Endodermal cell (in vitro differentiated cells): ENCODE measurements at regions not wholly inside any gene's neighbourhood (a gene's known extent, or its start where the extent isn't known, plus 50 kb on each side); places are given as distances from the start of the nearest gene placed in this dataset.

Experiments
- DNase-seq: peaks from one replicate; pipeline ENCODE4 v3.0.0-alpha.2; 2017
- H3K27ac ChIP-seq: 2 replicates; pipeline ENCODE4 v1.5.1; 2013; ENCODE audit warnings: mild to moderate bottlenecking, low read depth, low read length, moderate library complexity
- H3K27me3 ChIP-seq: 2 replicates; pipeline ENCODE4 v1.6.1; 2013; ENCODE audit warnings: mild to moderate bottlenecking, low read length, moderate library complexity; ENCODE audit not compliant: insufficient read depth, control insufficient read depth, poor library complexity, severe bottlenecking
- H3K36me3 ChIP-seq: 2 replicates; pipeline ENCODE4 v1.7.0; 2013; ENCODE audit warnings: mild to moderate bottlenecking, low read length, moderate library complexity; ENCODE audit not compliant: control insufficient read depth, insufficient read depth
- H3K4me1 ChIP-seq: one replicate; pipeline ENCODE4 v1.7.0; 2013; ENCODE audit warnings: low read length; ENCODE audit not compliant: control insufficient read depth, insufficient read depth
- H3K4me3 ChIP-seq: 2 replicates; pipeline ENCODE4 v1.5.1; 2013; ENCODE audit warnings: mild to moderate bottlenecking, low read length, moderate library complexity
- H3K9ac ChIP-seq: 2 replicates; pipeline ENCODE4 v1.6.1; 2013; ENCODE audit warnings: mild to moderate bottlenecking, low read length, moderate library complexity; ENCODE audit not compliant: poor library complexity, severe bottlenecking; ENCODE audit errors: extremely low read depth
- H3K9me3 ChIP-seq: 2 replicates; pipeline ENCODE4 v1.6.1; 2013; ENCODE audit warnings: mild to moderate bottlenecking, low read length, moderate library complexity; ENCODE audit not compliant: control insufficient read depth
- H3K27ac Mint-ChIP-seq: 2 replicates; pipeline ENCODE4 v1.8.0; 2020; ENCODE audit warnings: mixed read lengths
- H3K27me3 Mint-ChIP-seq: 2 replicates; pipeline ENCODE4 v1.8.0; 2021; ENCODE audit warnings: mild to moderate bottlenecking, mixed read lengths; ENCODE audit not compliant: insufficient read depth
- H3K36me3 Mint-ChIP-seq: 2 replicates; pipeline ENCODE4 v1.8.0; 2020; ENCODE audit warnings: low read depth, mixed read lengths
- H3K4me1 Mint-ChIP-seq: 2 replicates; pipeline ENCODE4 v1.8.0; 2020; ENCODE audit warnings: mixed read lengths
- H3K4me3 Mint-ChIP-seq: 2 replicates; pipeline ENCODE4 v1.8.0; 2020; ENCODE audit warnings: mild to moderate bottlenecking, moderate library complexity, mixed read lengths
- H3K9me3 Mint-ChIP-seq: 2 replicates; pipeline ENCODE4 v1.8.0; 2020; ENCODE audit warnings: mild to moderate bottlenecking, mixed read lengths
- WGBS, 2 experiments: methylation state at CpG; one replicate each; pipeline versions ENCODE4 v1.1.5 to v1.1.7; 2013; ENCODE audit warnings: missing lambda C conversion rate in 2 of 2, mixed read lengths in 1 of 2; ENCODE audit not compliant: insufficient coverage in 1 of 2, insufficient read length in 1 of 2; 5-methylcytosine and 5-hydroxymethylcytosine counted together
- TF ChIP-seq, protein P1 (sequence below): fragments of 200-600 bp; sonication (generic); conservative IDR thresholded peaks from 2 replicates; pipeline ENCODE4 v1.5.0; 2021; ENCODE audit warnings: antibody characterized with exemption, mild to moderate bottlenecking

DNA sequence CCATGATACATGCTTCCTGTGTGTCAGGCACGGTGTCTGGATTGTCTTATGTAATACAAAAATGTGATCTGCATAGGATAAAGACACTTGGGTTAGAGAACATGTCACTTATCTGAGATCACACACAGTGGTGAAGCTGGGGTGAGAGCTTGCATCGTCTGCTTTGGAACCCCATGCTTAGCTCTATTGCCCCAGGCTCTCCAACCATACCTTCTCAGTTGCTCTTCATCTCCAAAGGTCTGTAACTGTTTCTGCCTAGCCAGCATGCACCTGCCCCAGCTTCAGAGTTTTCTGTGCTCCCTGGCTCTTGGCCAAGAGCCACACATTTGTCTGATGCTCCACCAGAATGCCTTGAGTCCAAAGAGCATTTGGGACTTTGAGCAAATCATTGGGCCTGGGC, 93.9 kb upstream of the COG2 start:
- Mint-ChIP-seq H3K27me3 (peaks cover 9% of the 10 kb centered on the region), H3K9me3 (no peaks in the 10 kb centered on the region), H3K4me3 (no peak overlapping the region), H3K4me1 (no peaks in the 10 kb centered on the region), H3K27ac (no peak overlapping the region), H3K36me3 (no peaks in the 10 kb centered on the region)
- TF ChIP-seq, protein P1, sequence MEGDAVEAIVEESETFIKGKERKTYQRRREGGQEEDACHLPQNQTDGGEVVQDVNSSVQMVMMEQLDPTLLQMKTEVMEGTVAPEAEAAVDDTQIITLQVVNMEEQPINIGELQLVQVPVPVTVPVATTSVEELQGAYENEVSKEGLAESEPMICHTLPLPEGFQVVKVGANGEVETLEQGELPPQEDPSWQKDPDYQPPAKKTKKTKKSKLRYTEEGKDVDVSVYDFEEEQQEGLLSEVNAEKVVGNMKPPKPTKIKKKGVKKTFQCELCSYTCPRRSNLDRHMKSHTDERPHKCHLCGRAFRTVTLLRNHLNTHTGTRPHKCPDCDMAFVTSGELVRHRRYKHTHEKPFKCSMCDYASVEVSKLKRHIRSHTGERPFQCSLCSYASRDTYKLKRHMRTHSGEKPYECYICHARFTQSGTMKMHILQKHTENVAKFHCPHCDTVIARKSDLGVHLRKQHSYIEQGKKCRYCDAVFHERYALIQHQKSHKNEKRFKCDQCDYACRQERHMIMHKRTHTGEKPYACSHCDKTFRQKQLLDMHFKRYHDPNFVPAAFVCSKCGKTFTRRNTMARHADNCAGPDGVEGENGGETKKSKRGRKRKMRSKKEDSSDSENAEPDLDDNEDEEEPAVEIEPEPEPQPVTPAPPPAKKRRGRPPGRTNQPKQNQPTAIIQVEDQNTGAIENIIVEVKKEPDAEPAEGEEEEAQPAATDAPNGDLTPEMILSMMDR, result no peak
- Histone ChIP-seq H3K27ac (no peak overlapping the region), H3K9ac (no peak overlapping the region), H3K36me3 (no peaks in the 10 kb centered on the region), H3K9me3 (no peaks in the 10 kb centered on the region), H3K27me3 (no peaks in the 10 kb centered on the region), H3K4me3 (no peak overlapping the region), H3K4me1 (no peaks in the 10 kb centered on the region)
- WGBS, 2 experiments, result 43 to 64% methylated on average over 1 to 2 of the region's 2 CpGs
- DNase-seq, result no peak

DNA sequence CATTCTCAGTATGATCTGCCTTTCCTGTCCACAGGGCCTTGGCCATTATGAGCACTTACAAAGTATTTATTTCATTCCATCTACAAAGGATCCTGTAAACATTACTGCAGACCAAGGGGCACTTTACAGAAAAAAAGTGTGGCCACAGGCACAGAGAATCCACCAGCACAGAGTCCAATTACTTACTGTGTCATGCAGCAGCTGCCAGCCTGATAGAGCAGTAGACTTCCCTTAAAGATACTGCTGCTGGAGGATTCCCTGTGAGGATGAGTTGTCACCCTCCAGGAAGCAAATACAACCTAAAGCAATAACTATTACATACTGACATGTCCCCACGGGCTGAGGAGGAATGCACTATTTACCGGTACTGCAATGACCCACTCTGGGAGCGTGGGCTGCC, 97.1 kb upstream of the COG2 start:
- 94 to 100% methylated on average over 1 to 3 of the region's 3 CpGs for whole genome bisulfite sequencing, 2 experiments
- Histone ChIP-seq H3K4me1 (peaks cover 6% of the 10 kb centered on the region), H3K4me3 (no peak overlapping the region), H3K27ac (no peak overlapping the region), H3K36me3 (no peaks in the 10 kb centered on the region), H3K9me3 (no peaks in the 10 kb centered on the region), H3K9ac (no peak overlapping the region), H3K27me3 (no peaks in the 10 kb centered on the region)
- TF ChIP-seq, protein P1, result no peak
- DNase-seq, result no peak
- Mint-ChIP-seq H3K27ac (no peak overlapping the region), H3K9me3 (no peaks in the 10 kb centered on the region), H3K36me3 (no peaks in the 10 kb centered on the region), H3K27me3 (peaks cover 5% of the 10 kb centered on the region), H3K4me3 (no peak overlapping the region), H3K4me1 (peaks cover 15% of the 10 kb centered on the region)

DNA sequence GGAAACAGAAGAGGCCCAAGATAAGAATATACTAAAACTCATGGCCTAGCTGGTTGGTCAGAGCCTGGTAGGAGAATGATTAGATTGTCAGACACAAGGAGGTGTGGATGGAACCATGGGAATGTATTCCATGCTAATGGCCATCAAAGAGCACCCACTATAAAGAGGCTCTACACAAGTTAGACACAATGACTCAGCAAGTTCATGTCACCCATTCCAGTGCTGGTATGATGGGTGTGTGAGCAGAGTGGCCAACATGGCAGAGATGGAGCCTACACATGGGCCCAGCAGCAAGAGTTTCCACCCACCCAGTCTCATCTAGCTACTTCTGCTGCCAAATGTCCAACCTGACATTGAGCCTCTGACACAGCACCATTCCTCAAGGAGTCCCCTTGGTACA, 97.5 kb upstream of the COG2 start:
- no peaks in the 10 kb centered on the region for H3K36me3 ChIP-seq
- peaks cover 5% of the 10 kb centered on the region for H3K27me3 Mint-ChIP-seq
- peaks cover 6% of the 10 kb centered on the region for H3K4me1 ChIP-seq
- H3K27ac ChIP-seq, result no peak overlapping the region
- no peaks in the 10 kb centered on the region for H3K36me3 Mint-ChIP-seq
- DNase-seq, result no peak
- H3K9me3 Mint-ChIP-seq, result no peaks in the 10 kb centered on the region
- no peak overlapping the region for H3K4me3 Mint-ChIP-seq
- H3K4me3 ChIP-seq, result no peak overlapping the region
- no peak overlapping the region for H3K27ac Mint-ChIP-seq
- H3K4me1 Mint-ChIP-seq, result peaks cover 16% of the 10 kb centered on the region
- no peaks in the 10 kb centered on the region for H3K27me3 ChIP-seq
- H3K9ac ChIP-seq, result no peak overlapping the region
- no peaks in the 10 kb centered on the region for H3K9me3 ChIP-seq
- TF ChIP-seq, protein P1, result no peak
